Epithelial cell of proximal tubule (primary cell): ENCODE measurements at regions not wholly inside any gene's neighbourhood (a gene's known extent, or its start where the extent isn't known, plus 50 kb on each side); places are given as distances from the start of the nearest gene placed in this dataset.

ENCODE experiments used
- DNase-seq: peaks from one replicate; pipeline ENCODE4 v3.0.0-alpha.2; 2011; ENCODE audit warnings: low read depth
- H3K4me3 ChIP-seq: 2 replicates; pipeline ENCODE4 v1.5.1; 2011; ENCODE audit warnings: low read depth, mild to moderate bottlenecking, low read length
- TF ChIP-seq, protein P1 (sequence below): conservative IDR thresholded peaks from 2 replicates; pipeline ENCODE4 v1.5.1; 2012; ENCODE audit warnings: low read depth, mild to moderate bottlenecking, low read length

DNA sequence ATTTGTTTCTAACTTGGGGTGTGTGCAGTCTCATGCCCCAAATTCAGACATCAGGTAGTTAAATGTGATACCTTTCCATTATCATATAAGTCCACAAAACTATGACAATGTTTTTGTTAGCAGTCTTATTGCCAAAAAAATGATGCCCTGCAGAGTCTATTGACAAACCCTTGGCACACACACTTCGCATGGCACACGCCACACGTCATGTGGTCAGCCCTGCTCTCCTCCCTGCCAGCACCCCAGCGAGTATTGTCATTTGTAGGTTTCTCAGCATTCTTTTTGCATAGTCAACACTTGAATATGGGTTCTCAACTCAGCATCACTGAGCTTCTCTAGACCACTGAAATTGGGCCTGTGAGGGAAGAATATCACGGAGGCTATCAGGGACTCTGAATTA is 356.0 kb downstream of the INHBA start:
- no peak overlapping the region for H3K4me3 ChIP-seq
- TF ChIP-seq, protein P1, sequence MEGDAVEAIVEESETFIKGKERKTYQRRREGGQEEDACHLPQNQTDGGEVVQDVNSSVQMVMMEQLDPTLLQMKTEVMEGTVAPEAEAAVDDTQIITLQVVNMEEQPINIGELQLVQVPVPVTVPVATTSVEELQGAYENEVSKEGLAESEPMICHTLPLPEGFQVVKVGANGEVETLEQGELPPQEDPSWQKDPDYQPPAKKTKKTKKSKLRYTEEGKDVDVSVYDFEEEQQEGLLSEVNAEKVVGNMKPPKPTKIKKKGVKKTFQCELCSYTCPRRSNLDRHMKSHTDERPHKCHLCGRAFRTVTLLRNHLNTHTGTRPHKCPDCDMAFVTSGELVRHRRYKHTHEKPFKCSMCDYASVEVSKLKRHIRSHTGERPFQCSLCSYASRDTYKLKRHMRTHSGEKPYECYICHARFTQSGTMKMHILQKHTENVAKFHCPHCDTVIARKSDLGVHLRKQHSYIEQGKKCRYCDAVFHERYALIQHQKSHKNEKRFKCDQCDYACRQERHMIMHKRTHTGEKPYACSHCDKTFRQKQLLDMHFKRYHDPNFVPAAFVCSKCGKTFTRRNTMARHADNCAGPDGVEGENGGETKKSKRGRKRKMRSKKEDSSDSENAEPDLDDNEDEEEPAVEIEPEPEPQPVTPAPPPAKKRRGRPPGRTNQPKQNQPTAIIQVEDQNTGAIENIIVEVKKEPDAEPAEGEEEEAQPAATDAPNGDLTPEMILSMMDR: no peak
- no peak for DNase-seq

DNA sequence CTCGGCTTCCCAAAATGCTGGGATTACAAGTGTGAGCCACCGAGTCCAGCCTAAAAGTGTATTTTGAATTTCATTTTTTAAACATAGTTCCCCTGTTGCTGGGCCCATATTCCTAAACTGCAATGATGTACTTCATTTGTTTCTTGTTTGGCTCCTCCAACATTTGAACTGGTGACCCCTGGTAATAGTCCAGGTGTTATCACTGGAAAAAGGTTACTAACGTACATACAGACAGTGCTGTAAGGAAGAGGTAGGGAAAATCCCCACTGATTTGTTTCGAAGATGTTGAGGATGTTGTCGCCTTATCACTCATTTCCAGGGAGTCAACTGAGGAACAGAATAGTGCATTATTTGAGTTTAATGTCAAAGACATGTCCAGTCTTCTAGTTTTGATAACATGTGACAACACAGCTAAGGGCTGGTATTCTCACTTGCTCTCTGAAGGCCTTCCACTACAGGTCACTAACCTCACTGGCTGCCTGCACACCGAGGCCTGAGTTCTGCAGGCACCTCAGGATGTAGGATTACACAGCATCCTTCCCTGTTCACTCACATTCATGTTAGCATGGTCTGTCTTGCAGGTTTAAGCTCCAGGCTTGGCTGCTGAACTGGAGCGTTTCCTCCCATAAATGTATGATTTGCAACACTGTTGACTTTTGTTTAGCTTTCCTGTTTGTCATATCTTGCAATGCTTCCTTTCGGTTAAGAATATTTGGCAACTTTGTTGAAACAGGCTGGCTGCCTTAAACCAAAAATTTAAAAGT is 362.8 kb downstream of the INHBA start:
- TF ChIP-seq, protein P1: no peak
- no peak for DNase-seq
- H3K4me3 ChIP-seq: no peak overlapping the region

DNA sequence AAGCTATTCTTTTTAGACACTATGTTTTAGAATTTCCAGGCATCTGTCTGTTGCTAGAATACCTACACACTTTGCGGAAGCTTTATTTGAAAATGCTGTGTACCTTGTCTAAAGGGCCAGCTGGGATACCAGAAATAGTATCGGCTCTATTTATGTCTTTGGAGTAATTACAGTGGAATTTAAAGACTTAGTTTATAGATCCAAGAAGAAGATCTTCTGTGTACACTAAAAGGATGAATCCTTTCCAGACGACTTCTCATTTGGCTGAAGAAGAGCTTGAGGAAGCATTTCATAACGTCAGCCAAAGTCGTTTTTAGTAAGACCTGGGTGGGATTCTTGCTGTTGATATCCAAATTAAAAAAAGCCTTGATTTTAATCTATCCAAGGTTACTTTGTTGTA is 365.9 kb downstream of the INHBA start:
- no peak overlapping the region for H3K4me3 ChIP-seq
- DNase-seq: no peak
- TF ChIP-seq, protein P1: no peak

DNA sequence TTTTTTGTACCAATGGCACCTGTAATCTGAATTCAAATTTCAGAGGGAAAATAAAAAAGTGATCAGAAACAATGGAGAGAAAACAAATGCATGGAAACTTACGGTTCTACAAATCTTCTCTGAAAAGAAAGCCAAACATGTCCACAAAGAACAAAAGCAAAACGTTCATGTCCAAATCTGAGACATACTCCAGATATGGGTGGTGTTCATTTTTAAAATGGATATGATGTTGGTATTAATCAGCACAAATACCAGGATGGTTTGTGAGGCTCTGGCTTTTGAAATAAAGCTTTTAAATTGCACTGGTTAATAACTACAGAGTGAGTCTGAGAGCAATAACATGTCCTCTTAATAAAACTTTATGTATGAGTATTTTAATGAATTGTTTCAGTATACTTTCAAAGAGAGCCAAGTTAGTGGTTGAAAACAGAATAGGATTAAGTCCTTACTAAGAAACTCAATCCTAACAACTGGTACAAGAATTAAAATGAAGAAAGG is 366.4 kb downstream of the INHBA start:
- no peak for DNase-seq
- TF ChIP-seq, protein P1: no peak
- no peak overlapping the region for H3K4me3 ChIP-seq

DNA sequence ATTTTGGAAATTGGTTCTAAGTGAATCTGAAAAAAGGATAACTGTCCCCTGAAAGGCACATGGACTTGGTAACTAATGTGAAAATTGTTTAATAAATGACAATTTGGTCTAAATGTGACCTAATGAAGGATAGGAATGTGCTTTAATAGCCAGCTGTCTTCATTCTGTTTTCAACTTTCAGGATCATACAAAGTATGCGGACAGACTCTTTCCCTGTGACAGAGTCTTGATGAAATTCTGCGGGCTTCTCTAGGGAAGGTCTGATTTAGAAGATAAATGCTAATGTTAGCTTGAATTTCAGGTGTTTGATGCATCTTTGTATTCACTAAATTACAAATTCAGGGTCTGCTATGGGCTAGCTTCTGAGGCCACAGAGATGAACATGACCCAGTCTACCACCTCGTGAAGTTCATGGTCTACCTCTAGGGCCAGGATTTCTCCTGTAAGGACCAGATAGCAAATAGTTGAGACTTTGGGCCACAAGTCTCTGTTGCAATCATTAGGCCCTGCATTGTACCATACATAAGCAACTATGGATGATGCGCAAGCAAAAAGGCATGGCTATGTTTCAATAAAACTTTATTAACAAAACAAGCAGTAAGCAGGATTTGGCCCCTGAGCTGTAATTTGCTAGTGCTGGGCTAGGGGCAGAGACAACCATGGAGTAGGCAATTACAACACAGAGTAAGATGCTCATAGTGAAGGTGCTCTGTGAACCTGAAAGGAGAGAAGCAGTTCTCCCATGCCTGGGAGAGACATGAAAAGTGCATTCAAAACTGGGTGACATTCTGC is 368.6 kb downstream of the INHBA start:
- DNase-seq: no peak
- H3K4me3 ChIP-seq: no peak overlapping the region
- TF ChIP-seq, protein P1: no peak

DNA sequence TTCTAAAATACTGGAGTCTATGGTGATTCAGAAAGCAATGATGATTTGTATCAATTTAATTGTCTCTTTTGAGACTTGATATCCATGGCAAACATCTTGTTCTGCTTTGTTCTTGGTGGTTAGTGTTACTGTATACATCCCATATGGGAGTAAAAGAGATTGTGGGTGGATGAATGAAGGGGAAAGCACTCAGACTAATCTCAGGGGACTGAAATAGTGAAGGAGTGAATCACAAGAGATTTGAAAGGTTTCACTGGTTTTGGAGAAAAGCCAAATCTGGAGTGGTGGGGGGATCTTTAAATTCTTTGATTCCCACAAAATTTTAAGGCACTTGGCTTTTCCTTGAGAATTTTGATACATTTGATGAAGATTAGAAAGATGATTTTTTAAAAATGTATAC is 369.4 kb downstream of the INHBA start:
- DNase-seq: no peak
- TF ChIP-seq, protein P1: no peak
- no peak overlapping the region for H3K4me3 ChIP-seq
